Stimulated activated CD4-positive, alpha-beta T cell treated with anti-CD3 and anti-CD28 coated beads, Interleukin-15, amount 100 ng/mL, for 1 hour (primary cell): ENCODE measurements at regions not wholly inside any gene's neighbourhood (a gene's known extent, or its start where the extent isn't known, plus 50 kb on each side); places are given as distances from the start of the nearest gene placed in this dataset.
"Not testable (repeated sequence)": the region's sequence is repeated elsewhere in the genome, so short reads cannot be mapped to it uniquely, and the experiment has no call there.

Experiments
- DNase-seq, 2 donors: peaks; one replicate each; pipeline ENCODE4 v3.0.0-alpha.2; 2020; ENCODE audit warnings: low read depth in 1 of 2, low spot score in 1 of 2

DNA sequence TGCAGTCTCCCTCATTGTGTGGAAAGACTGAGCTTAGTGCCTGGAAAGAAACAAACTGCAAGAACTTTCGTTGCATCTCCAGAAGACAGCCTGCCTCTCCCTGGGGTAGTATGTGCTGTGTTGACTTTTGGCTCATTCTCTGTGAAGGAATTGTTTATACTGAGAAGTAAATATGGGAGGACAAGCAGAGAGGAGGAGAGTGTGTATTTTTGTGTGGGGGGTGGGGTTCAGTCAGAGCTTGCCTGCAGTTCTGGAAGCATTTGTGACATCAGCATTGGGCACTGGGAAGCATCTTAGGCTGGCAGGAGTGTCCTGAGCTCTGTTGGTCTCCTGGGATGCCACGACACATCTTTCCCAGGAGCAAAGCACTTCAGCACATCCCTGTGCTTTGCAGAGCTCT is 147.9 kb downstream of the HS3ST3B1 start:
- no peak for DNase-seq

- DNase-seq, result no peak
Observed at GRCh38 chr17:14446825-14447224, 145.9 kb downstream of the HS3ST3B1 start.

DNA sequence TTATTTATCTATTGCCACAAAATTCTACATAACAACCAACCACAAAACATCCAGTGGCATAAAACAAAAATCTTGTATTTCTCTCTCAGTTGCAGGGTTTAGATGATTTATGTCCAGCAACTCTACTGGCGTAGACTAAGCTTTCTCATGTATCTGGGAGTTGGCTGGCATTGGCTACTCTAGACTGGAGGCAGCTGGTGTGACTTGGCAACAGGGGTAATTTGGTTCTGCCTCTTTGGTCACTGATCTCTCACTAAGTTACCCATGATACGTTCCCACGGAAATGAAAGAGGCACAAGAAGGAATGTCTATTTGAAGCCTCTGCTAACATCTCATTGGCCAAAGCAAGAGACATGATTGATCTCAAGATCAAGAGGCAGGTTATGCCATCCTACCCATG is 144.0 kb downstream of the HS3ST3B1 start:
- no peak for DNase-seq

DNA sequence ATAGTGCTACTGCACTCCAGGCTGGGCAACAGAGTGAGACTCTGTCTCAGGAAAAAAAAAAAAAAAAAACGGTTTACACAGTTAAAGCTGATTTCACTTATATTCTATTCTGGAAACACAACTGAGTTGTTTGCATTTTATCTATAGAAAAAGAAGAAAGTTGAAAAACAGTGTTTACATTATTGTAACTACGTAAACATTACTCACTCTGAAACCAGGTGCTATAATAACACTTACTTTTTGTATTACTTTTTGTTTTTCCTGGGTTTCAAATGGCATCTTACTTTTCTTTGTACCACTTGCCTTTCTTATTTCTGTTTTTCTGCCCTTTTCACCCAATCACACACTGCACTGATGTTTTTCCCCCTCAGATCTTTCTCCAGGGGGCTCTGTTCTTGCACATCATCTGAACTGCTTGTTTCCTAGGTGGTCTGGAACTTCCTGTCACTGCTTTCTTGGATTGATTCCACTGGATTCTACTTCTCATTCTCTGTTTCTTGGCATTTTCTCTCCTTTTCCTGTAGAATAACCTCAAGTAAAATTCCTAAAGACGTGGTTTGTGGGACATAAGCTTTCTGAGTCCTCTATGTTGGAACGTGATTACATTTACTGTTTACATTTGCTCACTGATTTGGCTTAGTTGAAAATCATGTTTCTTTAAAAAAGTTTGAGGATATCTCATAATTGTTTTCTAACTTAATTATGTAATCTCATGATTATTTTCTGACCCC is 142.1 kb downstream of the HS3ST3B1 start:
- DNase-seq, result no peak

DNA sequence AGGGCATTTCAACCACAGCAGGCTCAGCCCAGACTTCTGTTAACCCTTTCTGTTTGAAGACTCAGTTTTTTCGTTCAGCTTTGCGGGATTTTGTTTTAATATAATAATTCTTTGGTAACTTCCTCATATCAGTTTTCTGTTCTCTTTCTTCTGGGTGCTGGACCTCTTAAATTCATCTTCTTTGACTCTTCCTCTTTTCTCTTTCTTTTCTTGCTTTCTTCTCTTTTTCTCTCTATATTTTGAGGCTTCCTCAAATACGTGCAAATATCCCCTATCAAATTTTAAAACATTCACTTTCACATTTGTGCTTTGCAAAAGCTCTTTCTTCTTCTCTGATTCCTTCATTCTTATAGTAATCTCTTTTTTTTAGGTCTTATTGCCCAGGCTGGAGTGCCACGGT is 136.3 kb downstream of the HS3ST3B1 start:
- no peak for DNase-seq

DNA sequence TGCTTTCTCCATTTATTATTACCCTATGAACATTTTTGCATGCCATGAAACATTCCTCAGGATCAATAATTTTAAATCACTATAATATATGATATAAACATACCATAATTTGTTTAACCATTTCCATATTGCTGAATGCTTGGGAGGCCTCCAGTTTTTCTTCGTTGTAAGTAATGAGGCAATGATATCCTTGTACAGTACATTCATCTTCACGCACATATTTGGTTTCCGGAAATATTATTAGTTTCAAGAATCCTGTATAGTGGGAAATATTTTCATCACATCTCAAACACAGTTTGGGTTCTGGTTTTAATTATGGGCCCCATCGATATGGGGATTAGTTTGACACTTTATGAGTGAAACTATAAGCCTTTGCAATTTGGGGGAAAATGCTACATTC is 135.4 kb downstream of the HS3ST3B1 start:
- no peak for DNase-seq

DNA sequence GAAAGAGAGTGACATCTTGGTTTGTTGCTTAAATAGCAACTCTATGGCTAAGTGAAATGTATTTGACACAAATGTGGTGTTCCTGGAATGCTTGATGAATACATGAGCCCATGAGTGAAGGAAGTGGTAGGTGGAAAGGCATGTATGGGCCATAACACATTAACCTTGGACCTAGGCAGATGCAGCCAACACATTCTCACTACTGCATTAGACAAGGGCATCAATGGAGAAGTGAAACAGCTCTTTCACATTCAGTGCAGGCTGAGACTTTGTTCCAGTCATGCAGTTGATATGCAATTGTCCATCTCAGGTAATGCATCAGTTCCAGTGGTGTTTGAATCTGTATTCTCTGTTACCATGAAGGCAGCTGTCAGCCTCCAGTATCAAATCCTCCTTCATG is 133.6 kb downstream of the HS3ST3B1 start:
- no peak for DNase-seq

- DNase-seq, result no peak
Observed at GRCh38 chr17:14432079-14432478, 131.2 kb downstream of the HS3ST3B1 start.

DNA sequence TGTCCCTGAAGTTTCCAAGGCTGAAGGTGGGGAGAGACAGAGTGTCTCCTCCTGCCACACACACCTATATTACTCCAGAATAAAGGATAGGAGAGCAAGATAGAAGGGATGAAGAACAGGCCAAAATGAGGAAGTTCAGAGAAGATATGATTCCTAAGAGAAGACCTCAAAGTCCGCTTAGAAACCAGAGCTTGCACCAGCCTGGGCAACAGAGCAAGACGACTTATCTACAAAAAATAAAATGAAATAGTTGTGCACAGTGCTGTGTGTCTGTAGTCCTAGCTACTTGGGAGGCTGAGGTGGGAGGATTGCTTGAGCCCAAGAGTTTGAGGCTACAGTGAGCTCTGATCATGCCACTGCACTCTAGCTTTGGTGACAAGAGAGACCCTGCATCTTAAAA is 128.2 kb downstream of the HS3ST3B1 start:
- DNase-seq, result no peak

- DNase-seq, result no peak
Observed at GRCh38 chr17:14428648-14429029, 127.8 kb downstream of the HS3ST3B1 start.

GRCh38 chr17:14427900-14428647 is 127.2 kb downstream of the HS3ST3B1 start:
- DNase-seq, result peak in 1 of 2 donors; percentile 3

DNA sequence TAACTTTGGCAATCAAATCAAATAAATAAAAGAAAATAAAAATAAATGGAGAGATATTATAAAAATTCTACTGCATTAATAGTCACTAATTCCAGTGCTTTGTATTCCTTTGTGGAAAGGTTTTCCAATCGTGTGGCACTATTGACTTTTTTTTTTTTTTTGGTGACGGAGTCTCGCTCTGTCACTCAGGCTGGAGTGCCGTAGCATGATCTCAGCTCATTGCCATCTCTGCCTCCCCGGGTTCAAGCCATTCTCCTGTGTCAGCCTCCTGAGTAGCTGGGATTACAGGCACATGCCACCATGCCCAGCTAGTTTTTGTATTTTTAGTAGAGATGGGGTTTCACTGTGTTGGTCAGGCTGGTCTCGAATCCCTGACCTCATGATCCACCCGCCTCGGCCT is 122.3 kb downstream of the HS3ST3B1 start:
- not testable (repeated sequence) for DNase-seq

DNA sequence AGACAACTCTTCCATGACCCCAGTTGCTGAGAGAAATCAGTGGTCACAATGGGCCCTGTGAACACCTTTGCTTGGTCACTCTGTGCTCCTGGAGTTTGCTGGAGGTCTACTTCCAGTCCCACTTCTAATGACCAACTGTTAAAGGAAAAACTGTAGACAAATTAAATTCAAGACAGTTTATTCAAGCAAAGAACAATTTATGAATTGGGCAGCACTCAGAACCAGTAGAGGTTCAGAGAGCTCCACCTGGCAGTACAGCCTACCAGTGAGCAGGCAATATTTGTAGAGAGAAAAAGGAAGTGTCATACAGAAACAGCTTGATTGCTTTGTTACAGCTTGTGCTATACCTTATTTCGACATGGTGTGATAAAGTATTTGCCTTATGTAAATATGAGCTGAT is 116.5 kb downstream of the HS3ST3B1 start:
- no peak for DNase-seq

- DNase-seq, result no peak
Observed at GRCh38 chr17:14409292-14409691, 108.4 kb downstream of the HS3ST3B1 start.

- no peak for DNase-seq
Observed at GRCh38 chr17:14407541-14407940, 106.7 kb downstream of the HS3ST3B1 start.

DNA sequence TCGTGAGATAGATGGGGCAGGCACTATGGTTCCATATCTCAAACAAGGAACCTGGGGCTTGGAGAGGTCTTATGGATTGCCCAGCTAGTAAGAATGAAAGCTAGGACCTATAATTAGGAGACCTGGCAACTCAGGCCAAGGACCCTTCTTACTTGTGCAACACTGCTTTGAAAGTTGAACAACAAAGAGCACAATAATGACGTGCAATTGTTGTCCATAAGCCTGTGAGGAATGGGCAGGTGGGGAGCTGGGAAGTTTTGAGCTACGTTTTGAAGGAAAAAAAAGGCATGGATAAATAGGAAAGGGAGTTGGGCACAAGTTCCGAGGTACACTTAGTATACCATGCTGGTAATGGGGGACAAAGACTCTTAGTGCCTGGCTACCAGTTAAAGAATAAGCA is 104.3 kb downstream of the HS3ST3B1 start:
- DNase-seq, result no peak
